ENCODE measurements at regions not wholly inside any gene's neighbourhood (a gene's known extent, or its start where the extent isn't known, plus 50 kb on each side); places are given as distances from the start of the nearest gene placed in this dataset.

DNA sequence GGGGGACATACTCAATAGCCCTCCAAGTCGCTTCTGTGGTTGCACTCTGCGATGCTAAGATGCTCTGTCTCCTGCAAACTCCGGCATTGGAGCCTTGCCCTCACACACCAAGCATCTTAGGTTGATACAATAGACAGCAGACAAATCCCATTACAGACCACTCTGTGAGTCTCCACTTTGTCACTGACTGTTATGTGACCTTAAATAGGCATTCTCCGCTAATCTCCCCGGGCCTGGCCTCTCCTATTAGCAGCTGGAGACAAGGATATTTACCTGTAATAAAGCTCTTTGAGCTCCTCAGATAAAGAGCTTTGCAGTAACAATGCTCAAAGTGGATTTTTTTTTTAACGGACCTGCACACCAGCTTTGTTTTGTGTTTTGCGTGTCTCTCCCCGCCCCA, 479.7 kb upstream of the TBX3 start:
- no peak overlapping the region for H3K4me3 ChIP-seq (ENCODE audit: low read depth, low read length)

GRCh38 chr12:115160271-115161128, 476.5 kb upstream of the TBX3 start:
- no peak overlapping the region for H3K4me3 ChIP-seq (ENCODE audit: low read depth, low read length)

DNA sequence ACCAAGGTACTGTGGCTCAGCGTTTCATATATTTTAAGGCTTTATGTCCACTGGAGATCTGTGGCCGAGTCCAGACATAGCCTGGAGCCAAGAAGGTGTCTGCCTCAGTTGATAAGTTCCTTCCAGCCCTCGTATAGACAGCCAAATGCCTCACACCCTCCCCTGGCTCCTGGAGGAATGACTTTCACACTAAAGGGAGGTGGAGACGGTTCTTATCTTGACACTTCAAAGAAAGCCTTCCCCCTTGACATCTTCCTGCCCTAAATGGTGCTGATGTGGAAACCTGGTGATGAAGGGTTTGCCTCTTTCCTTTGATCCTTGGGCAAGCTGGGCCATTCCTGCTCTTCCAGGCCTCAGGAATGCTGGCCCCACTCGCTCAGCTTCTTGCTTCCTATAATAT, 474.8 kb upstream of the TBX3 start:
- H3K4me3 ChIP-seq (ENCODE audit: low read depth, low read length) = no peak overlapping the region

DNA sequence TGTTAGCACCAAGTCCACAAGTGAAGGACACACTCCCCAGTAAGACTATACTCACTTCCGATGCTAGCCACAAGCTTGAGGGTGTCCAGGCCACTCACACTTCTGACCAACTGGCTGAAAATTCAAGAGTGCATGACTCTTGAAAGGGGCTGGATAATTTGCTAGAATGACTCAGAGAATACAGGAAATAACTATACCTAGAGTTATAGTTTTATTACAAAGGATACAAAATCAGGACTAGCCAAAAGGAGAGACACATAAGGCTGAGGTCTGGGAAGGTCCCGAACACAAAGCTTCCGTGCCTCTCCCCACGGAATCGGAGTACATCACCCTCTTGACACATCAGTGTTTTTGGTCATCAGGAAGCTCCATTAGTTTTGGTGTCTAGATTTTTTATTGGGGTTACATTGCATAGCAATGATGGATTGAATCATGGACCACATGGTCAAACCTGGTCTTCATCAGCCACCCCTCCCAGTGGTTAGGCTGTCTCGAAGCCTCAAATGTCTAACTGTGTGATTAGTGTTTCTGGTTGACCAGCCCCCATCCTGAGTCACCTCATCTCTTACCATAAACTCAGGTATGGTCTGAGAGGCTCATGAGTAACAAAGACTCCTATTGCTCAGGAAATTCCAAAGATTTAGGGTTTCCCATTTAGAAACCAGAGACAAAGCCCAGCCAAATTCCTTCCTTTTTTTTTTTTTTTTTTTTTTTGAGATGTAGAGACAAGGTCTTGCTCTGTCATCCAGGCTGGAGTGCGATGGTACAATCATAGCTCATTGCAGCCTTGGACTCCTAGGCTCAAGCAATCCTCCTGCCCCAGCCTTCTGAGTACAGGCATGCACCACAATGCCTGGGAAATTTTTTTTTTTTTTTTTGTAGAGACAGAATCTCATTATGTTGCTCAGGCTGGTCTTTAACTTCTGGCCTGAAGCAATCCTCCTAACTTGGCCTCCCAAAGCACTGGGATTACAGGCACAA, 472.0 kb upstream of the TBX3 start:
- no peak overlapping the region for H3K4me3 ChIP-seq (ENCODE audit: low read depth, low read length)

- no peak overlapping the region for H3K4me3 ChIP-seq (ENCODE audit: low read depth, low read length)
Observed at GRCh38 chr12:115149685-115150378, 465.9 kb upstream of the TBX3 start.

DNA sequence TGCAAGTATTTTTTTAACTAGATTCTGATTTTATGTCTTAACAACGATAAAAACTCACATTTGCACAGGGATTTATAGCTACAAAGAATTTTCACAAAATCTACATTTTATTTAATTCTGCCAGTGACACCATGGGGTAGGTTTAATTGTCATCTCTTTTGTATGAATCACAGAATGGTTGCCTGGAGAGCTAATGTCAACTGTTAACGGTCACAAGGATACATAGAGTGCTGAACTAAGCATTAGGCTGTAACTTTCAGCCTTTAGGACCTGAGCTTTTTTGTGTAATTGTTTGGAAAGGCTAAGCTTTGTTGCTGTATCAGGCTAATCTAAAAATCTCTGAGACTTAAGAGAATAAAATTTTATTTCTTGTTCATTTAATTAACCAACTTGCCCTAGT, 465.3 kb upstream of the TBX3 start:
- H3K4me3 ChIP-seq (ENCODE audit: low read depth, low read length) = no peak overlapping the region

DNA sequence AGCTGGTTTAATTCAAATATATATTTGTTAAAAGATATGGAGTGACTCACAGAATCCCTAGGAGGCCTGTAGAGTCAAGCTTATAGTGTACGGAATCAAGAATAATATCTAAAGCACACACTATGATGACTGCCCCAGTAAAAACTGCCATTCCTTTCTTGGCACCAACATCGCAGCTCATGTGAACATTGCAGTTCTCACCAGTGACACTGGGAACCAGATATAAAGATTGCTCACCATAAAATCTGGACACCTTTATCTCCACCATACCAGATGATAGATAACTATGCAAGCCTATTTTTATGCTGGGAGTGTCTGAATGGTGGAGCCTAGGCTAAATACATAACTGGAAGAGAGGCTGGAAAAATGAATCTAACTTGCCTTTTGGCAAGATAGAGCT, 463.9 kb upstream of the TBX3 start:
- no peak overlapping the region for H3K4me3 ChIP-seq (ENCODE audit: low read depth, low read length)

- H3K4me3 ChIP-seq (ENCODE audit: low read depth, low read length) = no peak overlapping the region
Observed at GRCh38 chr12:115146453-115146852, 462.5 kb upstream of the TBX3 start.

DNA sequence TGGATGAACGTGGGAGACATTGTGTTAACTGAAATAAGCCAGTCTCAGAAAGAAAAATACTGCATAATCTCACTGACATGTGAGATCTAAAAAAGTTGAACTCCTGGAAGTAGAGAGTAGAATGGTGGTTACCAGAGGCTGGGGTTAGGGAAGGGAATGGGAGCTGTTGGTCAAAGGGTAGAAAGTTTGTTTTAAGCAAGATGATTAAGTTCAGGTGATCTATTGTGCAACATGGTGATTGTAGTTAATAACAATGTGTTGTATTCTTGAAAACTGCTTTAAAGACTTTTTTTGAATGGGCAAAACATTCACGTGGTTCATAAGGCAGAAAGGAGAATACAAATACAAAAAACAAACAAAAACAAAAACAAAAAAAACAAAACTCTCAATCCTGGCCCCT, 460.4 kb upstream of the TBX3 start:
- H3K4me3 ChIP-seq (ENCODE audit: low read depth, low read length) = no peak overlapping the region

DNA sequence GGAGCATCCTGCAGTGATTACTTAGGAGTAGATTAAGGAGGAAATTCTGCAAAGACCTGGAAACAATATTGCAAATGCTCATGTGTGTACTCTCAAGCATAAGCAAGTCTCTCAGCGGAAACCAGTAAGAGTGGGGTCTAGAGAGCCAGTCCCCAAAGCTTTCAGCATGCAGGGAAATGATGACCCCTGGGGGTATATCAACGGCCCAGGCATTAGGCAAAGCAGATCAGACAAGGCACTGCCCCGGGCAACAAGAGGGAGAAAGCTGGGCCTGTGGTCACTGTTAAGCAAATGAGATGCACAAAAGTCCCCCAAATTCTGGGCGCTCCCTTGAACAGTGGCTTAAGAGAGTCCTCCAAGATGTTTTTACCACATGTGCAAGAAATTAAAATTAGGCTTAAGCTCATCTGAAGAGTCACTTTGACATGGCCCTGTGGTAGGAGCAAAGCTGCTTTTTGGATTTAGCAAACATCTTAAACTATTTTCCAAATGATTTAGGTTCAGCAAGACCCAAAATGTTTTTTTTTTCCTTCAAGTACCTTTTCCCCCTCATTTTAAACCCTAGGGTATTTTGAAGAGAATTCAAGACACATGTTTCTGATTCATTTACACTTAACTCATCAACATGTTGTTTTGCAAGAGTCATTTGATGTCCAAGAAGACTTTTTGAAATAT, 457.1 kb upstream of the TBX3 start:
- H3K4me3 ChIP-seq (ENCODE audit: low read depth, low read length) = no peak overlapping the region

- H3K4me3 ChIP-seq (ENCODE audit: low read depth, low read length) = no peak overlapping the region
Observed at GRCh38 chr12:115137812-115138521, 454.0 kb upstream of the TBX3 start.

DNA sequence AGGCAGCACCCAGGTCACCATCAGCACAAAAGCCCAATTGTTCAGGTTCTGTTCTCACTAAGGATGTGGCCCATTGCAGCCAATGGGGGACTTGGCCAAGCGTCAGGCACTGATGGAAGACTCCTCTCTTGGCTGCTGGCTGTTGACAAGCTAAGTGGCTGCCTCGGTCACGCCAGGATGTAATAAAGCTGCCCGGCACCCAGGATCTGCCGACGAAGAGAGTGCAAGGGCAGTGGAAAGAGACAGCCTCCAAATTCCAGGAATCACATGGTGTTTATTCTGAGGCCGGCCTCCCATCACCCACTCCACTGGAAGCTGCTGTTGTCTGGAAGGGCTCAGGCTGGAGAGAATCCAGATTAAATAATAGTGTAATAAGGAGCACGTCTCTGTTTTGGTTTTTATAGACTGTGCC, 451.8 kb upstream of the TBX3 start:
- H3K4me3 ChIP-seq (ENCODE audit: low read depth, low read length) = no peak overlapping the region

- no peak overlapping the region for H3K4me3 ChIP-seq (ENCODE audit: low read depth, low read length)
Observed at GRCh38 chr12:115134298-115134697, 450.3 kb upstream of the TBX3 start.

DNA sequence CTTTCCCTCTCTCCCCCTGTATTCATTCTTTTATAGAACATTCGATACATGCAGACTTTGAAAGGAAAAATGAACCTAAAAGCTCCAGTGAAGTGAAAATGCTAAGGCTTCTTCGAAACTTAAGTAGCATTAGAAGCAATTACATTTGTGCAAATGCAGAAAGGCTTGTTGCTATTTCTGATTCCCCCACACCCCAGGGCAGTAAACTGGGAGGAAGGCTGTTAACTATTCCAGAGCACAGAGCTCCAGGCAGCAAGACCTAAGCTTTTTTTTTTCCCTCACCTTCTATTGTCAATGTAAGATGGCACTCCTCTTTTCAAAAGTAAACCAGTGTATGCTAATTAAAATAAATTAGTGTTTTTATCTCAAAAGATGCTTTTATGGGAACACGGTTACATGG, 448.9 kb upstream of the TBX3 start:
- H3K4me3 ChIP-seq (ENCODE audit: low read depth, low read length) = no peak overlapping the region

DNA sequence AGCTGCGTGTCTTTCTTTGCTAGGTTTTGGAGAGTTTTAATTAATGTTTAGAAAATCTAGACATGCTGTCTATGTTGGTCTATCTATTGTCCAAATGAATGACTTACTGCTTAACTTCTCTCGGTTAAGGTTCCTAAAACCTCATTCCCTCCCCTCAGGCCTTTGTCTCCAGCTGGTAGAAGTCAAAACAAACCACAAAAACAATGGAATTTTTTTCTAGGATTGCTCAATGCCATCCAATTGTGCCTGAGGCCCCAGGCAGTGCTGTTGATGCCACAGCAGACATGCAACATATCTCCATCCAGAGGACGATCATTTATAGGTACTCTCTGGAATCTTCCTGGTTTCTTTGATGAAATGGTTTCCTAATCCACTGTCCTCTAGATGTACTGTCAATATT, 448.2 kb upstream of the TBX3 start:
- no peak overlapping the region for H3K4me3 ChIP-seq (ENCODE audit: low read depth, low read length)

- H3K4me3 ChIP-seq (ENCODE audit: low read depth, low read length) = no peak overlapping the region
Observed at GRCh38 chr12:115129727-115130126, 445.8 kb upstream of the TBX3 start.

- no peak overlapping the region for H3K4me3 ChIP-seq (ENCODE audit: low read depth, low read length)
Observed at GRCh38 chr12:115121053-115121452, 437.1 kb upstream of the TBX3 start.

- H3K4me3 ChIP-seq (ENCODE audit: low read depth, low read length) = no peak overlapping the region
Observed at GRCh38 chr12:115118177-115118724, 434.3 kb upstream of the TBX3 start.

GRCh38 chr12:115114140-115114539, 430.2 kb upstream of the TBX3 start:
- H3K4me3 ChIP-seq (ENCODE audit: low read depth, low read length) = no peak overlapping the region

GRCh38 chr12:115109863-115110262, 425.9 kb upstream of the TBX3 start:
- H3K4me3 ChIP-seq (ENCODE audit: low read depth, low read length) = no peak overlapping the region
